Neural progenitor cell (in vitro differentiated cells): ENCODE measurements at regions not wholly inside any gene's neighbourhood (a gene's known extent, or its start where the extent isn't known, plus 50 kb on each side); places are given as distances from the start of the nearest gene placed in this dataset.

Experiments used
- DNase-seq: peaks from one replicate; pipeline ENCODE4 v3.0.0-alpha.2; 2016; ENCODE audit warnings: low spot score
- H2AFZ ChIP-seq: fragments of 200-600 bp; sonication (generic); replicated peaks from 2 replicates; pipeline ENCODE4 v1.6.1; 2016; ENCODE audit warnings: antibody characterized with exemption
- H3F3A ChIP-seq: fragments of 200-600 bp; sonication (generic); 2 replicates; pipeline ENCODE4 v1.6.1; 2016; ENCODE audit warnings: antibody characterized with exemption, low read depth
- H3K27ac ChIP-seq: fragments of 200-600 bp; sonication (generic); 2 replicates; pipeline ENCODE4 v1.5.1; 2016; ENCODE audit warnings: mild to moderate bottlenecking
- H3K27me3 ChIP-seq: fragments of 200-600 bp; sonication (generic); 2 replicates; pipeline ENCODE4 v1.6.1; 2016; ENCODE audit warnings: mild to moderate bottlenecking, moderate library complexity
- H3K36me3 ChIP-seq: fragments of 200-600 bp; sonication (generic); 2 replicates; pipeline ENCODE4 v1.5.1; 2016
- H3K4me1 ChIP-seq: fragments of 200-600 bp; sonication (generic); 2 replicates; pipeline ENCODE4 v1.6.1; 2016; ENCODE audit warnings: mixed run types
- H3K4me2 ChIP-seq: fragments of 200-600 bp; sonication (generic); 2 replicates; pipeline ENCODE4 v1.6.1; 2016
- H3K4me3 ChIP-seq: fragments of 200-600 bp; sonication (generic); 2 replicates; pipeline ENCODE4 v1.5.1; 2016
- H3K79me2 ChIP-seq: fragments of 200-600 bp; sonication (generic); 2 replicates; pipeline ENCODE4 v1.6.1; 2016; ENCODE audit warnings: low read depth
- H3K9ac ChIP-seq: fragments of 200-600 bp; sonication (generic); 2 replicates; pipeline ENCODE4 v1.6.1; 2016
- H3K9me3 ChIP-seq: fragments of 200-600 bp; sonication (generic); 2 replicates; pipeline ENCODE4 v1.5.1; 2016; ENCODE audit warnings: low read depth
- H4K20me1 ChIP-seq: fragments of 200-600 bp; sonication (generic); 2 replicates; pipeline ENCODE4 v1.6.1; 2016; ENCODE audit warnings: low read depth
- H3K27ac Mint-ChIP-seq: 3 replicates; pipeline ENCODE4 v1.8.0; 2021; ENCODE audit warnings: mixed read lengths
- H3K27me3 Mint-ChIP-seq: 2 replicates; pipeline ENCODE4 v1.8.0; 2022; ENCODE audit warnings: low read depth, mild to moderate bottlenecking, inconsistent platforms, moderate library complexity, mixed read lengths; ENCODE audit not compliant: insufficient read depth
- H3K36me3 Mint-ChIP-seq: 3 replicates; pipeline ENCODE4 v1.8.0; 2021; ENCODE audit warnings: mixed read lengths
- H3K4me1 Mint-ChIP-seq: 3 replicates; pipeline ENCODE4 v1.8.0; 2021; ENCODE audit warnings: mixed read lengths
- H3K4me3 Mint-ChIP-seq: 3 replicates; pipeline ENCODE4 v1.8.0; 2021; ENCODE audit warnings: mild to moderate bottlenecking, moderate library complexity, mixed read lengths
- H3K9me3 Mint-ChIP-seq: 3 replicates; pipeline ENCODE4 v1.8.0; 2020; ENCODE audit warnings: mixed read lengths
- EZH2 ChIP-seq: fragments of 200-600 bp; sonication (generic); IDR thresholded peaks from 2 replicates; pipeline ENCODE4 v1.6.1; 2017; ENCODE audit warnings: antibody characterized with exemption, mild to moderate bottlenecking, moderate library complexity
- EZH2phosphoT487 ChIP-seq: fragments of 200-600 bp; sonication (generic); IDR thresholded peaks from 2 replicates; pipeline ENCODE4 v1.6.1; 2017; ENCODE audit warnings: antibody characterized with exemption
- TF ChIP-seq, protein P1 (sequence below): fragments of 200-600 bp; sonication (generic); IDR thresholded peaks from 2 replicates; pipeline ENCODE4 v1.5.1; 2017; ENCODE audit warnings: antibody characterized with exemption, mild to moderate bottlenecking

DNA sequence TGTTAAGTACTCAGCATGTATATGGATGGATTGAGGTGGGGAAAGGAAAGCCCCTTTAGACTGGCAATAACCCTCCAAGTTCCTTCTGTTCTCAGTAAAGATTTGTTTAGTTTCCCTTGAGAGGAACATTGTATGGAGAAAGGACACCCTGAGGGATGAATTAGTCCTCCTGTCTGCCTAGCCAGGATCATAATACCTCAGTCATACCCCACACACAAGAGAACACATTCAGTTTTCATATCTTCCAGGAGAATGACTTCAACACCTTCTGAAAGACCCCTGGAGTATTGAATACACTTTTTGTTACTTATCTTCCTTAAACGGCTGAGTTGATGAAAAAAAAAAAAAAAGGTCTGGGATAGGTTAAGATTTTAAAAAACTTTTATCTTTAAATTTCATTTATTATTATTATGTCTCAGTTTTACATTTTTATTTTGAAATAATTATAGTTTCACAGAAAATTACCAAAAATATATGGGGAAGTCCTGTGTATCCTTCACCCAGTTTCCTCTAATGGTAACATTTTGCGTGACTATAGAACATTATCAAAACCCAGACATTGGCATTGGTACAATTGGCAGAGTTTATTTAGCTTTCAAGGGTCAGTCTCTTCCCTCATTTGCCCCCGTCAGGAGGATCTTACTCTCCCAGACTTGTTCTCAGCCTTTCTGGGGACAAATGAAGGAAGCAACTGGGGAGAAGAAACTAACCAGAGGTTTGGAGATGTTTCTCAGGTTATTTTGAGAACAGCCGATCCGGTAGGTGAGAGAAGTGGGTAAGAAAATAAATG lies 88.0 kb downstream of the ACTBL2 start:
- Histone ChIP-seq H3K4me1 (no peaks in the 10 kb centered on the region), H3F3A (no peaks in the 10 kb centered on the region), H3K27me3 (no peaks in the 10 kb centered on the region), H3K36me3 (no peaks in the 10 kb centered on the region), H3K9me3 (no peaks in the 10 kb centered on the region), H3K9ac (no peak overlapping the region), H3K4me3 (no peak overlapping the region), H3K4me2 (no peak overlapping the region), H3K27ac (no peak overlapping the region), H3K79me2 (no peaks in the 10 kb centered on the region), H2AFZ (no peak overlapping the region), H4K20me1 (no peaks in the 10 kb centered on the region)
- H3K27me3 Mint-ChIP-seq = no peaks in the 10 kb centered on the region
- peaks cover 4% of the 10 kb centered on the region for H3K4me1 Mint-ChIP-seq
- H3K36me3 Mint-ChIP-seq = no peaks in the 10 kb centered on the region
- H3K27ac Mint-ChIP-seq = no peak overlapping the region
- TF ChIP-seq EZH2 = no peak
- TF ChIP-seq EZH2phosphoT487 = no peak
- TF ChIP-seq, protein P1, sequence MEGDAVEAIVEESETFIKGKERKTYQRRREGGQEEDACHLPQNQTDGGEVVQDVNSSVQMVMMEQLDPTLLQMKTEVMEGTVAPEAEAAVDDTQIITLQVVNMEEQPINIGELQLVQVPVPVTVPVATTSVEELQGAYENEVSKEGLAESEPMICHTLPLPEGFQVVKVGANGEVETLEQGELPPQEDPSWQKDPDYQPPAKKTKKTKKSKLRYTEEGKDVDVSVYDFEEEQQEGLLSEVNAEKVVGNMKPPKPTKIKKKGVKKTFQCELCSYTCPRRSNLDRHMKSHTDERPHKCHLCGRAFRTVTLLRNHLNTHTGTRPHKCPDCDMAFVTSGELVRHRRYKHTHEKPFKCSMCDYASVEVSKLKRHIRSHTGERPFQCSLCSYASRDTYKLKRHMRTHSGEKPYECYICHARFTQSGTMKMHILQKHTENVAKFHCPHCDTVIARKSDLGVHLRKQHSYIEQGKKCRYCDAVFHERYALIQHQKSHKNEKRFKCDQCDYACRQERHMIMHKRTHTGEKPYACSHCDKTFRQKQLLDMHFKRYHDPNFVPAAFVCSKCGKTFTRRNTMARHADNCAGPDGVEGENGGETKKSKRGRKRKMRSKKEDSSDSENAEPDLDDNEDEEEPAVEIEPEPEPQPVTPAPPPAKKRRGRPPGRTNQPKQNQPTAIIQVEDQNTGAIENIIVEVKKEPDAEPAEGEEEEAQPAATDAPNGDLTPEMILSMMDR = no peak
- DNase-seq = no peak
- H3K9me3 Mint-ChIP-seq = no peaks in the 10 kb centered on the region
- H3K4me3 Mint-ChIP-seq = no peak overlapping the region

DNA sequence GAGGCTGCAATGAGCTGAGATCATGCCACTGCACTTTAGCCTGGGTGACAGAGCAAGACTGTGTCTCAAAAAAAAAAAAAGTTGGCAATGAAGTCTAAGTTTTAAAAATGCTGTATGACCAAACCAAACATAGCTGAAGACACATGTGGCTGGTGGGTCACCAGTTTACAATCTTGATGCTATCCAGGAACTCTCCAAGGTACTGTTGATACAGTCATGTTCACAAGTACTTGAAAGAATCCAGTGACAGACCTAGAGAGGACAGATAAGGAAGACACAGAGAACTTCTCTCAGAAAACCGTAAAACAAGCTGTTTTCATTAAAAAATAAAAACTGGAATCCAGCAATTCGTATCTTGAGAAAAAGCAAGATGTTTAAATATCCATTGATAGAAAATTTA lies 95.7 kb downstream of the ACTBL2 start:
- no peaks in the 10 kb centered on the region for H3K9me3 ChIP-seq
- H3K27ac ChIP-seq = no peak overlapping the region
- H3K9me3 Mint-ChIP-seq = no peaks in the 10 kb centered on the region
- DNase-seq = peak; percentile 18
- no peaks in the 10 kb centered on the region for H3K4me1 ChIP-seq
- H3K36me3 Mint-ChIP-seq = no peaks in the 10 kb centered on the region
- no peaks in the 10 kb centered on the region for H3K79me2 ChIP-seq
- H3K27me3 Mint-ChIP-seq = no peaks in the 10 kb centered on the region
- H3K4me3 ChIP-seq = no peak overlapping the region
- no peak for TF ChIP-seq EZH2phosphoT487
- no peak for TF ChIP-seq EZH2
- TF ChIP-seq, protein P1 = no peak
- no peaks in the 10 kb centered on the region for H3F3A ChIP-seq
- H3K4me2 ChIP-seq = no peak overlapping the region
- H3K4me3 Mint-ChIP-seq = no peak overlapping the region
- H2AFZ ChIP-seq = no peak overlapping the region
- no peaks in the 10 kb centered on the region for H3K36me3 ChIP-seq
- peaks cover 5% of the 10 kb centered on the region for H3K4me1 Mint-ChIP-seq
- H3K27ac Mint-ChIP-seq = no peak overlapping the region
- H3K27me3 ChIP-seq = no peaks in the 10 kb centered on the region
- H4K20me1 ChIP-seq = no peaks in the 10 kb centered on the region
- no peak overlapping the region for H3K9ac ChIP-seq

DNA sequence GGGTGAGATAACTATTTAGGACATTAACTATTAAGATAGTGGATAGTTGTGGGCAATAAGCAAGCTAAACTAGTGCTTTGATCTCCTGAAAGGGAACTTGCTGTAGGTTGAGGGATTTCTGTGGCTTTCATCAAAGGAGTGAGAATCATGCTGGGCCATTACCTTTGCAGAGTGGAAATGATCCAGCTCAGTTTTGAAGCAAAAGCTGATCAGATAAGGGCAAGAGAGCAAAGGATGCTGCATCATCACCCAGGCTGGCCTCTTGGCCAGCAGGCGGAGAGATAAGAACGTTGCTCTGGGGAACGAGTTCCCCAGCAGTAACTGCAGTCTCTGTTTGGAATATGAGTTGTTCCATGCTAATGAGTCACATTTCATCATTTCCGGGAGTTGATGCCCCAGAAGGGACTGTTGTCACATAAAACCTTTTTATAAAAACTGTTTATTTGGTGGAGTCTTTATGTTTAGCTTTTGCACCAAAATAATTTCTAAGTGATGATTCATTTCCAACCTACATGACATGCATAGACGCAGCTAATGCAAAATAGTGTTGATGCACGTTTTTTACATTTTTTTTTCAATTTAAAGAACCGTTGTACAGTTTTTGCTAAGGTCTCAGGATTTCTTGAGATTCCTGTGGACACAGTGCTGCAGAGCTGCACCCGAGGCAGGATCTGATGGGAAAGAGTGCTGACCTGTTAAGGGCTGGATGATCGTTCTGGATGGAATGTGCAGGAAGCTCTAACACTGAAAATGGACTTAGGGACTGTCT lies 99.3 kb downstream of the ACTBL2 start:
- TF ChIP-seq, protein P1 = no peak
- TF ChIP-seq EZH2 (no peak), EZH2phosphoT487 (no peak)
- peaks cover 5% of the 10 kb centered on the region for H3K4me1 Mint-ChIP-seq
- H3K79me2 ChIP-seq = no peaks in the 10 kb centered on the region
- H2AFZ ChIP-seq = no peak overlapping the region
- no peaks in the 10 kb centered on the region for H3F3A ChIP-seq
- H3K4me3 Mint-ChIP-seq = no peak overlapping the region
- H3K4me3 ChIP-seq = no peak overlapping the region
- no peak overlapping the region for H3K4me2 ChIP-seq
- H3K9ac ChIP-seq = no peak overlapping the region
- H3K27me3 ChIP-seq = no peaks in the 10 kb centered on the region
- H3K36me3 ChIP-seq = no peaks in the 10 kb centered on the region
- H4K20me1 ChIP-seq = no peaks in the 10 kb centered on the region
- H3K9me3 ChIP-seq = no peaks in the 10 kb centered on the region
- no peak overlapping the region for H3K27ac ChIP-seq
- H3K27ac Mint-ChIP-seq = no peak overlapping the region
- H3K36me3 Mint-ChIP-seq = no peaks in the 10 kb centered on the region
- no peak for DNase-seq
- H3K27me3 Mint-ChIP-seq = no peaks in the 10 kb centered on the region
- H3K4me1 ChIP-seq = no peaks in the 10 kb centered on the region
- no peaks in the 10 kb centered on the region for H3K9me3 Mint-ChIP-seq
